Esophagus squamous epithelium (tissue), 5 donors: ENCODE measurements at regions not wholly inside any gene's neighbourhood (a gene's known extent, or its start where the extent isn't known, plus 50 kb on each side); places are given as distances from the start of the nearest gene placed in this dataset.

Source experiments
- DNase-seq: peaks from one replicate; lab custom pipeline; 2025; lab: John Stamatoyannopoulos, UW
- H3K27ac ChIP-seq, 4 donors: fragments of 200-600 bp; sonication (generic); one replicate each; pipeline ENCODE4 v1.5.1; 2016 to 2019; ENCODE audit warnings: mild to moderate bottlenecking in 1 of 4
- H3K27me3 ChIP-seq, 4 donors: fragments of 200-600 bp; sonication (generic); 1 replicate in 3 of 4; 2 replicates in 1 of 4; pipeline versions ENCODE4 v1.5.1 to v1.6.0; 2017 to 2021; ENCODE audit warnings: antibody characterized with exemption in 1 of 4
- H3K36me3 ChIP-seq, 3 donors: fragments of 200-600 bp; sonication (generic); one replicate each; pipeline ENCODE4 v1.5.1; 2016 to 2019
- H3K4me1 ChIP-seq, 3 donors: fragments of 200-600 bp; sonication (generic); one replicate each; pipeline ENCODE4 v1.5.1; 2017 to 2019
- H3K4me3 ChIP-seq, 4 donors: fragments of 200-600 bp; sonication (generic); 1 replicate in 3 of 4; 2 replicates in 1 of 4; pipeline ENCODE4 v1.5.1; 2016 to 2019; ENCODE audit warnings: mild to moderate bottlenecking in 2 of 4, moderate library complexity in 1 of 4
- H3K9me3 ChIP-seq, 3 donors: fragments of 200-600 bp; sonication (generic); one replicate each; pipeline ENCODE4 v1.5.1; 2016 to 2019
- POLR2A ChIP-seq, 4 donors: fragments of 450-650 bp; IDR thresholded peaks; one replicate each; pipeline ENCODE4 v1.6.1; 2017; ENCODE audit warnings: antibody characterized with exemption in 4 of 4, mild to moderate bottlenecking in 4 of 4, moderate library complexity in 3 of 4
- WGBS, 2 donors: methylation state at CpG; one replicate each; pipeline ENCODE4 v1.1.5; 2018; 5-methylcytosine and 5-hydroxymethylcytosine counted together
- intact Hi-C: fragments of 100-400 bp; cut with DNase I; formaldehyde crosslinking; loops from one replicate; pipeline ENCODE4 v1.15.0; 2022
- TF ChIP-seq, protein P1 (sequence below), 6 experiments: fragments of 450-650 bp in 4 of 6; fragments of 200-600 bp in 2 of 6; sonication (generic) in 2 of 6; IDR thresholded peaks; one replicate each; pipeline ENCODE4 v1.5.1; 2016 to 2019; ENCODE audit warnings: antibody characterized with exemption in 6 of 6, mild to moderate bottlenecking in 4 of 6, moderate library complexity in 4 of 6
- donor health status: DM: yes; HTN: yes; CAD: no.

- no peaks in the 10 kb centered on the region for H3K27me3 ChIP-seq
- TF ChIP-seq, protein P1, sequence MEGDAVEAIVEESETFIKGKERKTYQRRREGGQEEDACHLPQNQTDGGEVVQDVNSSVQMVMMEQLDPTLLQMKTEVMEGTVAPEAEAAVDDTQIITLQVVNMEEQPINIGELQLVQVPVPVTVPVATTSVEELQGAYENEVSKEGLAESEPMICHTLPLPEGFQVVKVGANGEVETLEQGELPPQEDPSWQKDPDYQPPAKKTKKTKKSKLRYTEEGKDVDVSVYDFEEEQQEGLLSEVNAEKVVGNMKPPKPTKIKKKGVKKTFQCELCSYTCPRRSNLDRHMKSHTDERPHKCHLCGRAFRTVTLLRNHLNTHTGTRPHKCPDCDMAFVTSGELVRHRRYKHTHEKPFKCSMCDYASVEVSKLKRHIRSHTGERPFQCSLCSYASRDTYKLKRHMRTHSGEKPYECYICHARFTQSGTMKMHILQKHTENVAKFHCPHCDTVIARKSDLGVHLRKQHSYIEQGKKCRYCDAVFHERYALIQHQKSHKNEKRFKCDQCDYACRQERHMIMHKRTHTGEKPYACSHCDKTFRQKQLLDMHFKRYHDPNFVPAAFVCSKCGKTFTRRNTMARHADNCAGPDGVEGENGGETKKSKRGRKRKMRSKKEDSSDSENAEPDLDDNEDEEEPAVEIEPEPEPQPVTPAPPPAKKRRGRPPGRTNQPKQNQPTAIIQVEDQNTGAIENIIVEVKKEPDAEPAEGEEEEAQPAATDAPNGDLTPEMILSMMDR (IDR thresholded peaks at IDR 0.05): no peak
- TF ChIP-seq POLR2A (IDR thresholded peaks at IDR 0.05): no peak
- no peak overlapping the region for H3K27ac ChIP-seq
- H3K36me3 ChIP-seq: peaks cover 21 to 81% (median 28%) of the 10 kb centered on the region in 3 donors
- WGBS, 2 donors: 94 to 100% methylated on average over 3 of the region's 13 CpGs
- H3K4me3 ChIP-seq: no peak overlapping the region
- H3K9me3 ChIP-seq: no peaks in the 10 kb centered on the region
- intact Hi-C loops: no loop called here
- H3K4me1 ChIP-seq: peaks cover 21 to 52% (median 23%) of the 10 kb centered on the region in 3 donors
- DNase-seq: no peak
Measured at GRCh38 chr12:124372831-124373230, 77.9 kb downstream of the RFLNA start.

DNA sequence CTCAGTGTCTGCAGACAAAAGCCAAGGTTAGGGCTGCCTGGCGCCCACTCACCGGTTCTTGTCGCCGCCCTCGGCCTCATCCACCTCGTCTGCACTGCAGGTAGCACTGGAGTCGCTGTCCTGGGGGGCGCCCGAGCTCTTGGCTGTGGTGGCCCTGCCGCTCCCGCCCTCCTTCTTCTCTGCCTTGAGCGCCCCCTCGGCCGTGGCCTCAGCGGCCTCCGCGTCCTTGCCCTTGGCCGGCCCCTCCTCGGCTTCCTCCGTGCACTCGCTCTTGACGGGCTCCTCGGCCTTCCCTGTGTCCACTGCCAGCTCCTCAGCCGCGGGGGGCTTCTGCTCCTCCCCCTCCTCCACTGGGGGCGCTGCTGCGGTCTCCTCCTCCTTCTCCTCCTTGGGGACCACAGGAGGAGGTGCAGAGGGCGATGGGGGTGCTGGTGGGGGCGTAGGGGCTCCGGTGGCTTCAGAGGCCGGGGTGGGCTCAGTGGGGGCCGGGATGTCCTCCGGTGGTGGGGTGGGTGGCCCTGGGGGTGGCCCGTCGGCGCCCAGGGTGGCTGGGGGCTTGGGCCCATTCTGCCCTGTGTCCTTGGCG lies 77.2 kb downstream of the RFLNA start:
- intact Hi-C loops: no loop called here
- Histone ChIP-seq H3K4me1 (peaks cover 27 to 60% (median 28%) of the 10 kb centered on the region in 3 donors), H3K27ac (peak overlapping the region in 3 of 4 donors; percentile 80 to 94 (median 91)), H3K36me3 (peaks cover 19 to 78% (median 23%) of the 10 kb centered on the region in 3 donors), H3K27me3 (no peaks in the 10 kb centered on the region), H3K9me3 (no peaks in the 10 kb centered on the region), H3K4me3 (no peak overlapping the region)
- 60 to 92% methylated on average over 3 to 15 of the region's 37 CpGs for WGBS, 2 donors
- TF ChIP-seq, protein P1 (IDR thresholded peaks at IDR 0.05): no peak
- no peak for TF ChIP-seq POLR2A (IDR thresholded peaks at IDR 0.05)
- no peak for DNase-seq

DNA sequence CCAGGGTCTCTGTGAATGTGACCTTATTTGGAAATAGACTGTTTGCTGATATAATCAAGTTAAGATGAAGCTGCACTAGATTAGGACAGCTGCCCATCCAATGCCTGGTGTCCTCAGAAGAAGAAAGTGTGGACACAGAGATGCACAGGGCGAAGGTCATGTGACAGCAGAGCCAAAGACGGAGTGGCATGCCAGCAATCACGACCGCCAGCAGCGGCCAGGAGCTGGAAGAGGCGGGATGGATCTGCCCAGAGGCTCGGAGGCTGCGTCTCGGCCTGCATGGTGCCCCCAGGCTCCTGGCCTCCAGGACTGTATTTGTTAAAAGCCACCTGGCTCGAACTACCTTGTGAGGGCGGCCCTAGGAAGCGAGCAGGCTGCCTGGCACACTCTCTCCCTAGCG lies 76.5 kb downstream of the RFLNA start:
- H3K27ac ChIP-seq: peak overlapping the region in 3 of 4 donors; percentile 80 to 94 (median 91)
- peaks cover 27 to 61% (median 28%) of the 10 kb centered on the region in 3 donors for H3K4me1 ChIP-seq
- 54 to 72% methylated on average over 5 to 13 of the region's 13 CpGs for WGBS, 2 donors
- intact Hi-C loops: no loop called here
- H3K4me3 ChIP-seq: no peak overlapping the region
- no peaks in the 10 kb centered on the region for H3K27me3 ChIP-seq
- no peak for TF ChIP-seq POLR2A (IDR thresholded peaks at IDR 0.05)
- TF ChIP-seq, protein P1 (IDR thresholded peaks at IDR 0.05): no peak
- DNase-seq: no peak
- no peaks in the 10 kb centered on the region for H3K9me3 ChIP-seq
- peaks cover 12 to 77% (median 17%) of the 10 kb centered on the region in 3 donors for H3K36me3 ChIP-seq

DNA sequence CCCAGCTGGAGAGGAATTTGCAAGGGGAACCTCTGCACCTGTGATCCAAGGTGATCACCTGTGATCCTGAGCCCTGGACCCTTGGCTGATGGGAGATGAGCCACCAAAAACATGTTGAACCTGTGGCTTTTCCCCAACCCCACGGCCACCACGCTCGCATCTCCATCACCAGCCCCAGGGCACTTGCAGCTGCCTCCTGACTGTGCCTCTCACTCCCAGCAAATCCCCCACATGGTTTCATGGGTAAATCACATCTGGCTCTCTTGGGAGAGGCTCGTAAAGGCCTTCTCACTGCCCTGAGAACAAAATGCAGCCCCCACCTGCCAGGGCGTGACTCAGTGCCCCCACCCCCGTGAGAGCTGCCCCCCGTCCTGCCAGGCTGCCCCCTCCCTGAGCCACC lies 76.0 kb downstream of the RFLNA start:
- peaks cover 27 to 64% (median 28%) of the 10 kb centered on the region in 3 donors for H3K4me1 ChIP-seq
- H3K27me3 ChIP-seq: no peaks in the 10 kb centered on the region
- H3K4me3 ChIP-seq: no peak overlapping the region
- WGBS, 2 donors: 87 to 100% methylated on average over 2 to 4 of the region's 7 CpGs
- TF ChIP-seq, protein P1 (IDR thresholded peaks at IDR 0.05): no peak
- TF ChIP-seq POLR2A (IDR thresholded peaks at IDR 0.05): no peak
- peak overlapping the region in 3 of 4 donors; percentile 80 to 94 (median 91) for H3K27ac ChIP-seq
- no peak for DNase-seq
- intact Hi-C loops: no loop called here
- peaks cover 12 to 77% (median 17%) of the 10 kb centered on the region in 3 donors for H3K36me3 ChIP-seq
- H3K9me3 ChIP-seq: no peaks in the 10 kb centered on the region

DNA sequence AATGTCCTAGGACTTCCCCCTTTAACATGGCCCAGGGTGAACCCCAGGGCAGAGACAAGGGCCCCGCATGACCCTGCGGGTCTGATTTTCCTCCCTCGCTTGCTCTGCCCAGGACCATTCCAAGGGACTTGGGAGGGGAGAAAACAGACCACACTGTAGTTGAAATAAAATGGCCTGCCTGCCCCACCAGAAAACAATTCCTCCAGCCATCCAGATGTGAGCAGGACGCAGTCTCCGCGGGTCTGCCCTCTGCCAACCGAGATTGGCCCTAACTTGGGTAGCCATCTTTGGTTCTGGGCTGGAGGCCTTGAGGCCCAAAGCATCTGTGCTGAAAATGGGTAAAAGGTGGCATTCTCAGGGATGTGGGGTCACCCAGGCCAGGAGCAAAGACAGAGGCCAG lies 75.5 kb downstream of the RFLNA start:
- Histone ChIP-seq H3K27me3 (no peaks in the 10 kb centered on the region), H3K36me3 (peaks cover 12 to 77% (median 14%) of the 10 kb centered on the region in 3 donors), H3K9me3 (no peaks in the 10 kb centered on the region), H3K4me1 (peaks cover 27 to 68% (median 28%) of the 10 kb centered on the region in 3 donors), H3K4me3 (no peak overlapping the region), H3K27ac (peak overlapping the region; percentile 70 to 94 (median 86))
- DNase-seq: no peak
- intact Hi-C loops: no loop called here
- WGBS, 2 donors: 76 to 80% methylated on average over 3 to 6 of the region's 7 CpGs
- TF ChIP-seq POLR2A (IDR thresholded peaks at IDR 0.05): no peak
- TF ChIP-seq, protein P1 (IDR thresholded peaks at IDR 0.05): no peak
